ENCODE measurements at regions not wholly inside any gene's neighbourhood (a gene's known extent, or its start where the extent isn't known, plus 50 kb on each side); places are given as distances from the start of the nearest gene placed in this dataset.

- TF ChIP-seq POLR2AphosphoS5 (IDR thresholded peaks at IDR 0.05) (no peak), POLR2A (IDR thresholded peaks at IDR 0.05) (no peak)
- TF ChIP-seq, protein P1, sequence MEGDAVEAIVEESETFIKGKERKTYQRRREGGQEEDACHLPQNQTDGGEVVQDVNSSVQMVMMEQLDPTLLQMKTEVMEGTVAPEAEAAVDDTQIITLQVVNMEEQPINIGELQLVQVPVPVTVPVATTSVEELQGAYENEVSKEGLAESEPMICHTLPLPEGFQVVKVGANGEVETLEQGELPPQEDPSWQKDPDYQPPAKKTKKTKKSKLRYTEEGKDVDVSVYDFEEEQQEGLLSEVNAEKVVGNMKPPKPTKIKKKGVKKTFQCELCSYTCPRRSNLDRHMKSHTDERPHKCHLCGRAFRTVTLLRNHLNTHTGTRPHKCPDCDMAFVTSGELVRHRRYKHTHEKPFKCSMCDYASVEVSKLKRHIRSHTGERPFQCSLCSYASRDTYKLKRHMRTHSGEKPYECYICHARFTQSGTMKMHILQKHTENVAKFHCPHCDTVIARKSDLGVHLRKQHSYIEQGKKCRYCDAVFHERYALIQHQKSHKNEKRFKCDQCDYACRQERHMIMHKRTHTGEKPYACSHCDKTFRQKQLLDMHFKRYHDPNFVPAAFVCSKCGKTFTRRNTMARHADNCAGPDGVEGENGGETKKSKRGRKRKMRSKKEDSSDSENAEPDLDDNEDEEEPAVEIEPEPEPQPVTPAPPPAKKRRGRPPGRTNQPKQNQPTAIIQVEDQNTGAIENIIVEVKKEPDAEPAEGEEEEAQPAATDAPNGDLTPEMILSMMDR (IDR thresholded peaks at IDR 0.05) = no peak
- Histone ChIP-seq H3K36me3 (no peaks in the 10 kb centered on the region), H3K4me3 (no peak overlapping the region), H3K27me3 (replicated peaks; ENCODE audit: insufficient read depth) (no peaks in the 10 kb centered on the region), H3K4me1 (replicated peaks) (no peaks in the 10 kb centered on the region), H3K9me3 (no peaks in the 10 kb centered on the region), H3K27ac (no peak overlapping the region)
- intact Hi-C loops (cut with DNase I) = no loop called here
- DNase-seq (ENCODE audit: low spot score) = no peak
- 73% methylated on average over 2 of the region's 2 CpGs for WGBS
These were observed 1101.7 kb upstream of the GHITM start for GRCh38 chr10:83037653-83038052.

DNA sequence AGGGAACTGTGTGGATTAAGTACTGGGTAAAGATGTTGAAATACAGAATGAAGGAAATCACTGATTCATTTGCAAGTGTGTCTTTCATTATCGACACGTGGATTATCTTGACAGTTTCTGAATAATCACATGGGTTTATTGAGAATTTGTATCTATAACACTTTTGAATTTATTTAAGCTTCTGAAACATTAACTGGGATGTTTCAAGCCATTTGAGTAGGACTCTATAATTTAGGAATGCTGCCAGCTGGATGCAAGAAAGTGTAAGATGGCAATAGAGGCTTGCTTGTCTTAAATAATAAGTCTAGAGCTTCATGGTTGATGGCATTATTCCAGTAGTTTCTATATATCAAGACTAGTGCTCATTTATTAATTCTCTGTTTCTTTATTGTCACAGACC, 1100.7 kb upstream of the GHITM start:
- Histone ChIP-seq H3K4me3 (no peak overlapping the region), H3K9me3 (no peaks in the 10 kb centered on the region), H3K27me3 (replicated peaks; ENCODE audit: insufficient read depth) (no peaks in the 10 kb centered on the region), H3K36me3 (no peaks in the 10 kb centered on the region), H3K4me1 (replicated peaks) (no peaks in the 10 kb centered on the region), H3K27ac (no peak overlapping the region)
- intact Hi-C loops (cut with DNase I) = no loop called here
- 75% methylated on average over 2 of the region's 2 CpGs for WGBS
- no peak for TF ChIP-seq POLR2A (IDR thresholded peaks at IDR 0.05)
- no peak for TF ChIP-seq POLR2AphosphoS5 (IDR thresholded peaks at IDR 0.05)
- TF ChIP-seq, protein P1 (IDR thresholded peaks at IDR 0.05) = no peak
- no peak for DNase-seq (ENCODE audit: low spot score)

- no peak for DNase-seq (ENCODE audit: low spot score)
- no peak overlapping the region for H3K4me3 ChIP-seq
- no peak overlapping the region for H3K27ac ChIP-seq
- no peaks in the 10 kb centered on the region for H3K36me3 ChIP-seq
- no peaks in the 10 kb centered on the region for H3K27me3 ChIP-seq (replicated peaks; ENCODE audit: insufficient read depth)
- no peaks in the 10 kb centered on the region for H3K9me3 ChIP-seq
- H3K4me1 ChIP-seq (replicated peaks) = no peaks in the 10 kb centered on the region
- intact Hi-C loops (cut with DNase I) = no loop called here
- TF ChIP-seq POLR2A (IDR thresholded peaks at IDR 0.05) (no peak), POLR2AphosphoS5 (IDR thresholded peaks at IDR 0.05) (no peak)
- TF ChIP-seq, protein P1 (IDR thresholded peaks at IDR 0.05) = no peak
- 80% methylated on average over 4 of the region's 4 CpGs for WGBS
These were observed 1093.6 kb upstream of the GHITM start for GRCh38 chr10:83045731-83046130.

- Histone ChIP-seq H3K9me3 (no peaks in the 10 kb centered on the region), H3K4me3 (no peak overlapping the region), H3K4me1 (replicated peaks) (no peaks in the 10 kb centered on the region), H3K27me3 (replicated peaks; ENCODE audit: insufficient read depth) (no peaks in the 10 kb centered on the region), H3K36me3 (no peaks in the 10 kb centered on the region), H3K27ac (no peak overlapping the region)
- 66% methylated on average over 3 of the region's 3 CpGs for WGBS
- TF ChIP-seq POLR2AphosphoS5 (IDR thresholded peaks at IDR 0.05) (no peak), POLR2A (IDR thresholded peaks at IDR 0.05) (no peak)
- TF ChIP-seq, protein P1 (IDR thresholded peaks at IDR 0.05) = no peak
- intact Hi-C loops (cut with DNase I) = no loop called here
- no peak for DNase-seq (ENCODE audit: low spot score)
These were observed 1088.5 kb upstream of the GHITM start for GRCh38 chr10:83050815-83051214.

- Histone ChIP-seq H3K27ac (no peak overlapping the region), H3K4me3 (no peak overlapping the region), H3K9me3 (no peaks in the 10 kb centered on the region), H3K4me1 (replicated peaks) (no peaks in the 10 kb centered on the region), H3K36me3 (no peaks in the 10 kb centered on the region), H3K27me3 (replicated peaks; ENCODE audit: insufficient read depth) (no peaks in the 10 kb centered on the region)
- no peak for DNase-seq (ENCODE audit: low spot score)
- intact Hi-C loops (cut with DNase I) = no loop called here
- TF ChIP-seq POLR2A (IDR thresholded peaks at IDR 0.05) (no peak), POLR2AphosphoS5 (IDR thresholded peaks at IDR 0.05) (no peak)
- TF ChIP-seq, protein P1 (IDR thresholded peaks at IDR 0.05) = no peak
- 75% methylated on average over 2 of the region's 2 CpGs for WGBS
These were observed 1076.4 kb upstream of the GHITM start for GRCh38 chr10:83062871-83063270.

All from prostate gland (tissue), 2 donors.